Hematopoietic multipotent progenitor cell treated with erythropoietin and hydrocortisone succinate and interleukin-3 and kit ligand, for 15 days (in vitro differentiated cells): ENCODE measurements at regions not wholly inside any gene's neighbourhood (a gene's known extent, or its start where the extent isn't known, plus 50 kb on each side); places are given as distances from the start of the nearest gene placed in this dataset.
"Not testable (repeated sequence)": the region's sequence is repeated elsewhere in the genome, so short reads cannot be mapped to it uniquely, and the experiment has no call there.

Experiments used
- DNase-seq: peaks from one replicate; pipeline ENCODE4 v3.0.0-alpha.2; 2015; ENCODE audit warnings: low spot score

DNA sequence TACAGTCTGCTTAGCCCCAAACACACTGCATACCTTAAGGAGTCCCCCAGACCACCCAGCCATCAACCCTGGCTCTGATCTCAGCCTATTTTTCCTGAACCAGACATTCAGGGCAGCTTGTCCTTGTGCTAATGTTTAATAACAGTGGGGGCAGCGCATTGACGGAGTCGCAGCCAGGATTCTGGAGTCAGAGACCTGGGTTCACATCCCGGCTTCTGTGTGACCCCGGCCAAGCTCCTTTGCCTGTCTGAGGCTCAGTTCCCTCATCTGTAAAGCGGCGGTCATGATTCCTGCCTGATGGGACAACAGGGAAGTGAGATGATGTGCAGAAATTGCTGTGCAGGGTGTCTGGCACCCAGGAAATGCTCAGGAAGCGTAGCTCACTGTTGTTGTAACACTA lies 63.1 kb downstream of the MATN1 start:
- no peak for DNase-seq

DNA sequence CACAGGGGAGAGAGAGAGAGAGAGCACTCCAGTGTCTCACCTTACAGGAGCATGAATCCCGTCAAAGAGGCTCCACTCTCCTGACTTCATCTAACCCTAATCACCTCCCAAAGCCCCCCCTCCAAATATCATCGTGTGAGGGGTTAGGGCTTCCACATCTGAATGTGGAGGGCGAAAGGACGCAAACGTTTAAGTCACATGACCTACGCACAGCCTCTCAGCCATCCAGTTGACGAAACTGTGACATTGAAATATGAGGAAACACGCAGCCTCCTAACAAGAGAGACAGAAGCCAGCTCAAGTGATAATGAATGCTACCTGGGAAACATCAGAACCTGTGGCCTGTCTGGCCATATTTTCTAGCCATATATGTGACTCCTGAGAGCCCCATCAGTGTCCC lies 63.7 kb downstream of the MATN1 start:
- DNase-seq, result no peak

DNA sequence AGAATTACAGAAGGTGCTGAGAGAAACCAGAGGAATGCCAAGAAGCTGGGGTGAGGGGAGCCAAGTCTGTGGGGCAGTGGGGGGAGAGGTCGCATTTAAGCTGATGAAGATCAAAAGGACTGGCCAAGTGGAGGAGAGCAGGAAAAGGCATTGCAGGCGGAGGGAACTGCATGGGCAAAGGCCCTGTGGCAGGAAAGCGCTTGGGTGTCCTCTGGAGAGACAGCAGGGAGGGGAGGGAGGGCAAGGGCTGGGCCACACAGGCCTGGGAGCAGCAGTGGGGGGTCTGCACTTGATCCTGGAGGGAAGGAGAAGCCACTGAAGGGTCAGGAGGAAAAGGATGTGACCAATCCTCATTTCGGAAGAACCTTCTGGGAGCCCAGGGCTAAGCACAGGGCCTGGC lies 65.0 kb downstream of the MATN1 start:
- not testable (repeated sequence) for DNase-seq

DNA sequence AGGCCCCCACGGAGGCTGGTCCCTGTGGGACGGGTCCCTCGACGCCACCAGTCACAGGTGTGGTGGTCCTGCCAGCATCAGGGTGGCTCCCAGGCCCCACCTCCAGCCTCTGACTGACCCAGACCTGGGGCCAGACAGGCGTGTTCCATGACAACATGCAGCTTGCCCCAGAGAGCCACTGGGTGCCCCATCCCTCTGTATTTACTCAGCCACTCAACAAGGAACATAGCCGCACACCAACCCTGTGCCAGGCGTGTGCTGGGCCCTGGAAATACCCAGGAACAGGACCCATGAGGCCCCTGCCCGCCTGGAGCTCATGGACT lies 65.4 kb downstream of the MATN1 start:
- DNase-seq, result no peak

DNA sequence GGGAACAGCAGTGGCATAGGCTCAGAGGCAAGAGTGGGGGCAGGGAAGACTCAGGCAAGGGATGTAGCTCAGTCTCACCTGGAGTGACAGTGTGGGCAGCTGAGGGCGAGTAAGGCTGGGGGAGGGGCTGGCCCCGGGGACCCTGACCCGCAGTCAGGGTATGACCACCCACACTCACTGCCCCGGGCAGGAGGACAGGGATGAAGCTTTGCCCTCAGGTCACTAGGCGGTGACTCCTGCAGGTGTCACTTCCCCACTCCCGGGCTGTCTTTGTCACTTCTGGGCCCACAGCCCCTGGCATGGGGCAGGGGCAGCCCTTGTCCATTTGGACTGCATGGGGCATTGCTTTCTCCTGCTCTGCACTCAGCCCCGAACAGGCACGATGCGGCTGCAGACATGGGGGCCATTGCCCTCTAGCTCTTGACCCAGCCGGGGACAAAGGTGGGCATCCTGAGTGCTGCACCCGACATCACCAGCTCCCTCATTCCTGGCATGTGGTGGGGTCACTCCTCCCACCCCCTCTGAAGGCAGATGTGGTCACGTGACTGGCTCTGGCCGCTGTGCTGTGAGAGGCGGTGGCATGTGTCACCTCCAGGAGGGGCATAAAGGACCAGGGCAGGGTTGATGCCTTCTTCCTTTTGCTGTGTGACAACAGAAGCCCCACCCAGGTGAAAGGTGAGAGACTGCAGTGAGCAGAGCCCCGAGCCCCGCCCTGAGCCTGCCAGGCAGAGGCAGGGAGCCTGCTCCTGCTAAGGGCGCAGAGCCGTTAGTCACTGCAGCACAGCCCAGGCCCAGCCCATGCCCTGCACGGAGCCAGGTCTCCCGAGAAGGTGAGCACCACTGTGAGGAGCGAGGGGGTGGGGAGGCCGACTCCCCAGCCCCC lies 66.0 kb downstream of the MATN1 start:
- no peak for DNase-seq

DNA sequence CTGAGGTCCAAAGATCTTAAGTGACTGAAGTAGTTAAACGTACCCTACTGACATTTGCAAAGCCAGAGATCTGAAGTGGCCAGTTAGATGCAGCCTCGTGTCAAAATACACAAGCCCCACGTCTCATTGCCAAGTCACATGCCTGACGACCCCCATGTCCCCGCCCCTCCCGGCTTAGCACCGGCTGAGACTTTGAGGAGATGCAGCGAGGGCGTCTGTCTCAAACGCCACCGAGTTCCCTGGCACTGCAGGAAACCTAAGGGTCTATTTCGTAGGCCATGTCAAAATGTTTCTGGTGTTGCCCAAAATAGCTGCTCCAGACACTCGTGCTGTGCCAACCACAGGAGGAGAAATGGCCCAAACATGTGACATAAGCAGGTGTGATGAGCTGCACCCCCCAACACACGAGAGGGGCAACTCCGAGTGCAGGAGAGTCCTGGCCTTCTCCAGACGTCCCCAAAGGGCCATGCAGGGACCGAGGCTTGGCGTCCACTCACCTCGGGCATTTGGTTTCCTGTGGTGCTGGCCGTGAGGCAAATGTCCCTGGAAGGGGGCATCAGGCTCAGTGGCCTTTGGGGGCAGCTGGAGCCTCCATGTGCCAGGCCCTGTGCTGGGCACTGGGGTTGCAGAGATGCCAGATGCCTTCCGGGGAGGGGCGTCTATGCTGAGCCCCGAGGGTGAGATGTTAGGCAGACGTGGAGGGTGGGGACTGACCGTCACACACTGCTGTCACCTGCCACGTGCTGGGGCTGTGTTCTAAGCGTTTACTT lies 67.0 kb downstream of the MATN1 start:
- no peak for DNase-seq

DNA sequence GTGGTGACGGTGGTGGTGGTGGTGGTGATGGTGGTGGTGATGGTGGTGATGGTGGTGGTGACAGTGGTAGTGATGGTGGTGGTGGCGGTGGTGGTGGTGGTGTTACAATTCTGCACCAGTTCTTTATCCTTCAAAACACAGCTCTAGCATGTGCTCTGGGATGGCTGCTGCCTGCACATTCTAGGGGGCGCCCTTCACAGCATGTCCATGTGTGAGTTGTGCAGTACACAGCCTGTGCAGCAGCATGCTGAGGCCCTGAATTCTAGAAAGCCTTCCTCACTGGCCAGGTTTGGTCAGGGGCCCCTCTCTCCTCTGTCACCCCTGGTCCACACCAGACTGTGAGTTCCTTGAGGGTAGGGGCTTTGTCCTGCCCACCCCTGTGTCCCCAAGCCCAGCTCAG lies 67.7 kb downstream of the MATN1 start:
- no peak for DNase-seq

DNA sequence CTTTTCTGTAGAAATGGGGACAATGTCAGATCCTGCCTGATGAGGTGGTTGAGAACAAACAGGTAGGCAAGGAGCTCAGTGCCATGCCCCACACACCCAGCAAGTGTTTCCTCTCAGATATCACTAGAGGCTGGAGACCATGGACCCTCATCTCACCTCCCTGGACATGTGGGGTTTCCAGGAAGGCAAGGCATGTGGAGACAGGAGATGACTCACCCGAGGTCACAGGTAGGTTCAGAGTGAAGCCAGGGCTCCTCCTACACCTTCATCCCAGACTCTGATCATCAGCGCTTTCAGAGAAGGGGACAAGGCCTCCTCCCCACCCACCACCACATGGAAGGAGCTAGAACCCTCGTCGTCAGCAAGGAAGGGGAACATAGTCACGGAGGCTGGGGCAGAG lies 69.2 kb downstream of the MATN1 start:
- no peak for DNase-seq

DNA sequence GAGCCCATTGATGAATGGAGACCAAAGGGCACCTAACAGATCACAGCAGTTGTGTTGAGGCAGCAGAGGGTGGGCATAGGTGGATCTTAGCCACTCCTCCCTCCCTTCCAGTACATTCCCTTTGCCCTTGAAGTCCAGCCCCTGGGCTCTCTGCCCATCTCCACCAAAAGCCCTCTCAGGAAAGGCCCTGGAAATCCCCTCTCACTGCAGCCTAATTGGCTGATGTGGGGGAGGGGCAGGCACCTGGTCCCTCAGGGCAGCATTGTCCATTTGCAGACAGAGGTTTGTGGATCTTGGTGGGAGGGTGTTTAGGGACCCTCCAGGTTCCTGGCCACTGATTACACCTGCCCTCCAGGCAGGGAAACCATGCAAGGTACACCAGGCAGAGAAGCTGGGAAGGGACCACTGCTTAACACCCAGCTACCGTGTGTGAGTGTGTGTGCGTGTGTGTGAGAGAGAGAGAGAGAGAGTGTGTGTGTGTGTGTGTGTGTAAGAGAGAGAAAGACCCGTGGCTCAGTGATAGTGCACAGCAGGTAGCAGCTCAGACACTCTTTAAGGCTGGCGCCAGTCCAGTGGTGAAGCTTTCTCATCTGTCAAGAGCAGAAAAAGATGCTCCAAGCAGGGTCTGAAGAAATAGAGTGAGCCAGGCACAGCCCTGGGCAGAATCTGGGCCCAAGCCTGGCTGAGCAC lies 71.1 kb downstream of the MATN1 start:
- DNase-seq, result no peak

DNA sequence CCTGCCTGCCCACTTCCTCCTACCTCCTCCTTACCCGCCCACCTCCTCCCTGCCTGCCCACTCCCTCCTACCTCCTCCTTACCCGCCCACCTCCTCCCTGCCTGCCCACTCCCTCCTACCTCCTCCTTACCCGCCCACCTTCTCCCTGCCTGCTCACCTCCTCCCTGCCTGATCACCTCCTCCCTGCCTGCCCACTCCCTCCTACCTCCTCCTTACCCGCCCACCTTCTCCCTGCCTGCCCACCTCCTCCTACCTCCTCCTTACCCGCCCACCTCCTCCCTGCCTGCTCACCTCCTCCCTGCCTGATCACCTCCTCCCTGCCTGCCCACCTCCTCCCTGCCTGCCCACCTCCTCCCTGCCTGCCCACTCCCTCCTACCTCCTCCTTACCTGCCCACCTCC lies 72.0 kb downstream of the MATN1 start:
- DNase-seq, result not testable (repeated sequence)

DNA sequence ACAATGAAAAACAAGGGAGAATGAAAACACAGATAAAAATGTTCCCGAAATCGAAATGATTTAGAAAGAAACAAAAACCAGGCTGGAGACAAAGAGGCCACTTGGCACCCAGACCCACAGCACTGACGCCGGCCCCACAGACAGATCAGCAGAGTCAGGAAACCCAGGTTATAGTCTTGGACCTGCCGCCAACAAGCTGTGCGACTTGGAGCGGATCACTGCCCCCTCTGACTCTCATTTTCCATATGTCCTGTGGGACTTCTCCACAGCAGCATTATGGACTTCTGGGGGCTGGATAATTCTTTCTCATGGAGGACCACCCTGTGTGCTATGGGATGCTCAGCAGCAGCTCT lies 72.4 kb downstream of the MATN1 start:
- DNase-seq, result no peak

DNA sequence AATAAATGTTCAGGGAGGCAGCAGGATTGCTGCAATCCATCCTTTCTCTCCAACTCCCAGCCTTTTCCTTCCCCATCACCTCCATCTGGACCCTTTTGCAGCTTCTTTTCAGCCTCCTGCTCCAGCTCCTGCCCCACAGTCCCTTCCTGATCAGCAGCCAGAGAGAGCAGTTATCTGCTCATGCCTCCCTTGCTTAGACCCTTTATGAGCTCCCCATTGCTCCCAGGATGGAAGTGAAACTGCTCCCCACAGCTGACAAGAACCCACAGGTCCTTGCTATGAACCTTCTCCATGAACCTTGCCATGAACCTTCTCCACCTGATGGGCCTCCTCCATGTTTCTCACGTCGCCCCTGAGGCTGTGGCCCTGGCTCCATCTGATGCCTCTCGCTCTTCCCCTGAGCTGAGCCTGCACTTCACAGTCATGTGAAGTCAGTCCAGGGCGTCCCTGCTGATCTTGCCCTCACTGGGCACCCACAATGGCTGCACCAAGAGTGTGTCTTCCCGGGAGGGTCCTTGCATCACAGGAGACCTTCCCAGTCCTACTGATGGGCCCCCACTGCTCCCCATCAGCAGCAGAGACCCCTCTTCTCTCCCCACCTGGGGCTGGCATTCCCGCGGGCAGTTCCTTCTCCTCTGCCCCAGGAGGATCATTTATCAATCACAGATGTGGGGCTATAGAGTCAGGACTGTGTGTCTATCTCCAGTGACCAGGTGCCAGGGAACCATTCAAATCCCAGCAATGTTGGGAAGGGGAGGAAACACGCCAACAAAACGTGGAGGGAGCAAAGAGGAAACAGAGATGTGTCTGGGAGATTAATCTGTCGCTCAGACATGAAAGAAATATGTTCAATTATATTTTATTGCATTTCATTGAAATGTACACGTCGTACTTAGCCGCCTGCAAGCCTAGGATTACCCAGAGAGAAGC lies 73.1 kb downstream of the MATN1 start:
- no peak for DNase-seq

DNA sequence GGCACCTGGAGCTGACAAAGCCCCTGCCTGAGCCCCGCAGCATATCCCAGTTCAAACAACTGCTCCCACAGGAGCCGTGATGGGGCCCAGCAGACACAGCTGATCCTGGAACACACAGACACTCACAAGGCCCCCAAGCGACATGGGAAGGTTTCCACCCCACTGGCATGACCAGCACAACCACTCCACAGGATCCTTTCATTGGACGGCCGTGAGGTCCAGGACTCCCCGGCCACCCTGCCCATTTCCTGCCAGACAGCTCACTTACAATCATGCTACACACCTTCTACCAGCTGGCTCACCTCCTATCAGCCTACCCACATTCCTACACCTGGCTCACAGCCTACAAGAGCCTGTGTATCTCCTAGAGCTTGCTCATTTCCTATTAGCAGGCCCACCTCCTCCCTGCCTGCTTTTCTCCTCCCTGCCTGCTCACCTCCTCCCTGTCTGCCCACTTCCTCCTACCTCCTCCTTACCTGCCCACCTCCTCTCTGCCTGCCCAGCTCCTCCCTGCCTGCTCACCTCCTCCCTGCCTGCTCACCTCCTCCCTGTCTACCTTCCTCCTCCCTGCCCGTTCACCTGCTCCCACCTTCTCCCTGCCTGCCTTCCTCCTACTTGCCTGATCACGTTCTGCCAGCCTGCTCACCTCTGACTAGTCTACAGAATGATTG lies 73.9 kb downstream of the MATN1 start:
- no peak for DNase-seq

DNA sequence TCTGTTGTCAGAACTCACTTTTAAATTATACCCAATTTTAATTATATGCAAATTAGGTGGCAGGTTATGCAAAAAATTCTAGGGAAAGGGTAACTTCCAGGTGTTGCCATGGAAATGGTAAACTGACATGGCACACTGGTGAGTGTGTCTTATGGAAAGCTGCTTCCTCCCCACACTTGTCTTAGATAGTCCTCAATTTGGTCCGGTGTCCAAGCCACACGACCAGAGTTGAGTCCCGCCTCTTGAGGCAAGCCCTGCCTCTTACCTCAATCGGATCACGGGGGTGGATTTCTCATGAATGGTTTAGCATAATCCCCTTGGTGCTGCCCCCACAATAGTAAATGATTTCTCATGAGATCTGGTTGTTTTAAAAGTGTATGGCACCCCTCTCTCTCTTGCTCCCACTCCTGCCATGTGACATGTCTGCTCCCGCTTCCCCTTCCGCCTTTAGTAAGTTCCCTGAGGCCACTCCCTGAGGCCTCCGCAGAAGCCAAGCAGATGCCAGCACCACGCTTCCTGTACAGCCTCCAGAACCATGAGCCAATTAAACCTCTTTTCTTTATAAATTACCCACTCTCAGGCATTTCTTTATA lies 74.9 kb downstream of the MATN1 start:
- no peak for DNase-seq

DNA sequence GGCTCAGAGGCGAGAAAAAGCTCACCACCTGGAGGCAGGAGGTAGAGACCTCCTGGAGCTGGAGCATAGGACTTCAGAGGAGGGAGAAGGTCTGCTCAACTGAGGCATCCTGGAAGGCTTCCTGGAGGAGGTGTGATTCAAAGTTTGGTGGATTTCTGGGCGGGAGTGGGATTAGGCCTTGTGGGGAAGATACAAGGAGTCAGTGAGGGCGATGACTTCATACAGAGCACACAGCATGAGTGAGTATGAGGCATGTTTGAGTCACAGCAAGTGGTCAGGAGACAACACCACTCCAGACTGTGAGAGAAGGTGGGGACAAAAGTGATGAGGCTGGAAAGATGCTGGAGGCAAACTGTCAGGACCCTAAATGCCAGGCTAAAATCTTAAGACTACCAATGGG lies 77.6 kb downstream of the MATN1 start:
- DNase-seq, result no peak

DNA sequence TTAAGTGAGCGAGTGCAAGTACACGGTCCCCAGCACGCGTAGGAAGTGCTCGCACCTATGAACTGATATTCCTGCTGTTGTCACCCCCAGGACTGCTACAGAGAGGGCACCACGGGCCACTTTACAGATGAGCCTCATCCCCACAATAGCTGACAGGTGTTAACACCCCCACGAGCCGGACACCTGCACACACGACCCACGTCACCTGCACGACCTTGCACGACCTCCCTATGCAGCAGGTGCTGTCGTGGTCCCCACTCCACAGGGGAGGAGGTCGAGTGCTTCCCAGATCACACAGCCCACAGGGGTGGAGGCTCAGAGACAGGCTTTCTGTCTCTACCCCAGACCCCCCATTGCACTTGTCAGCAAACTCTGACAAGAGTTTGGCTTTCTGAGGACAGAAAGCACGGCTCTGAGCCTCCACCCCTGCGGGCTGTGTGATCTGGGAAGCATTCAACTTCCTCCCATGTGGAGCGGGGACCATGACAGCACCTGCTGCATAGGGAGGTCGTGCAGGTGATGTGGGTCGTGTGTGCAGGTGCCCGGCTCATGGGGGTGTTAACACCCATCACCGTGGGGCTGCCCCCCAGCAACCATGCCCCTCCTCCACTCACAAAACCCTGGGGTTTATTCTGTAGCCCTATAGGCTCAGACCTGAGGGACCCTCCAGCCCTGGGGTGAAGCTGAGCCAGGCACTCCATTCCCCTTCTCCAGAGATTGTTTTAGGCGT lies 80.8 kb downstream of the MATN1 start:
- no peak for DNase-seq

DNA sequence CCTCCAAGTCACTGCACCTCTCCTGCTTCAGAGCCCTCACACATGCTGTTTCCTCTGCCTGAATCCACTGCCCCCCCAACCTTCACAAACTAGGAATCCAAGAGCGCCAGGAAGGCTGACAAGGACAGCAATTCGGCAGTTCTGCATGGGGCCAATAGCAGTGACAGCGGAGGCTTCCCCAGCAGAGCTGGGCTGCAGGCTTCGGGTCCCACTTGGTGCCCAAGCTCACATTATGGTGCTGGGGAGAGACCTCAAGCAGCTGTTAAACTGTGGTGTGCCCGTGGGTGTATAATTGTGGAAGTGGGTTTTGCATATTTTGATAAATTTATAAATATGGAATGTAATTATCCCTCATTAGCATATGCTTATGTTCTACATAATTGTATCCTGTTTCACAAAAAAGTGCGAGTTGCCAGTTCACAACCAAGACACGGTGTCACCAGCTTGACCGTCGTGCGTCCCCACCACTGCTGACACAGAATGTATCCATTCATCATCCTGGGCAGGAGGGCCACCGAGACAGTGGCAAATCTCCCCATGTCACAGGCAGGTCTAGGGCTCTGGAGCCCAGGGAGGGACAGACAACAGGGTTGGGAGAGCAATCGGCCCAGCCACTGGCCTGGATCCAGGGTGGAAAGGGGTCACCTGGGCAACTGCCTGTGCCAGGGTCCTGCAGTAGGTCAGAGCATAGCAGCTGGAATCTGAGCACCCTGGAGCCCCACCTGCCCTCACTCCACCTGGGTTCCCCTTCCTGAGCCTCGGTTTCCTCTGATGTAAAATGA lies 81.6 kb downstream of the MATN1 start:
- no peak for DNase-seq

DNA sequence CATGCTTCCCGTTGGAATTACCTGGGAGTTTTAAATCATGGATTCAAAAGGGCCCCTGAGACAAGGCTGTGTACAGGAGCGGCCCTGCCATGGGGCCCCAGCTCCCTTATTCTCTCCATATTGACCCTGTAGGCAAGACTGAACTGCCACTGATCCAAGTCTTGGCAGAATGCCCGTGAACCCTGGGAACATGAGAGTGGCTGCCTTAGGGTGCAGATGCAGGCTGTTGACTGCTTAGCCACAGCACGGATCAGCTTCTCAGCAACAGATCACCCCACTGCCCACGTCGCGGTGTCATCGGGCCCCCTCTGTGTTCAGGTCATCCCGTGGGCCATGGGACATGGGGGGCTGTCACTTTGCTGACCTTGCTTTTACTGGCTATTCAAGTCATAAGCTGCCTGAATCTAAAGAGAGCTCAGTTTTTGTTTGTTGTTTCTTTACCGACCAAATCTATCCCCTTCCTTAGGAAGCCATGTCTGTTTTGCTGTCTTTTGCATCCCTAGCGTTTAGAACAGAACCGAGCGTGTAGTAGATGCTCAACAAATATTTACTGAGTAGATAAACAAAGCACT lies 83.4 kb downstream of the MATN1 start:
- DNase-seq, result no peak

DNA sequence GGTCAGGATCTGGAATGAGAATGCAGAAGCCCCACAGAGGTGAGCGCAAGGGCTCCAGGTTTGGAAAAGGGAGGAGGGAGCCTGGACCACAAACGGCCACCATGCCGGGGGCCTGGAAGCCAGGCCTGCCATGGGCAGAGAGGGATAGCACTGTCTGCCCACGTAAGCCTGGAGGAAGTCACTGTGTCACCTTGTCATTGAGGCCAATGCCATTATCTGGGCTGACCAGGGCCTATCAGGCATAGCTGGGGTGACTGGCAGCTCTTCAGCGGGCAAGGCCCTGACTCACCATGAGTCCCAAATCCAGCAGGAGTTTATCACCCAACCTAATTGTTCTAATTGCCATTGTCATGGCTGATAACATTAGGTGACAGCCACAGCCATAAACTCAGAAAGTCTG lies 84.6 kb downstream of the MATN1 start:
- DNase-seq, result no peak
